ENCODE measurements at regions not wholly inside any gene's neighbourhood (a gene's known extent, or its start where the extent isn't known, plus 50 kb on each side); places are given as distances from the start of the nearest gene placed in this dataset.
"Not testable (repeated sequence)": the region's sequence is repeated elsewhere in the genome, so short reads cannot be mapped to it uniquely, and the experiment has no call there.

DNA sequence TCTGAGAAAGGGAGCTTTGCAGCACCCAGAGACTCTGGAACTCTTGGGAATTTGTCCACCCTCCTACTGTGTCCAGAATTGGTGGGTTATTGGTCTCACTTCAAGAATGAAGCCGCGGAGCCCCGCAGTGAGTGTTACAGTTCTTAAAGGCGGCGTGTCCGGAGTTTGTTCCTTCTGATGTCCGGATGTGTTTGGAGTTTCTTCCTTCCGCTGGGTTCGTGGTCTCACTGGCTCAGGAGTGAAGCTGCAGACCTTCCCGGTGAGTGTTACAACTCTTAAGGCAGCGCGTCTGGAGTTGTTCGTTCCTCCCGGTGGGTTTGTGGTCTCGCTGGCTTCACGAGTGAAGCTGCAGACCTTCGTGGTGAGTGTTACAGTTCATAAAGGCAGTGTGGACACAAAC, 824.7 kb downstream of the LRRTM4 start:
- not testable (repeated sequence) for DNase-seq (ENCODE audit: extremely low read depth, low read depth)

GRCh38 chr2:76692908-76693307, 829.3 kb downstream of the LRRTM4 start:
- no peak for DNase-seq (ENCODE audit: extremely low read depth, low read depth)
- TF ChIP-seq CTCF (IDR thresholded peaks at IDR 0.05; ENCODE audit: low read depth, low read length) = no peak

DNA sequence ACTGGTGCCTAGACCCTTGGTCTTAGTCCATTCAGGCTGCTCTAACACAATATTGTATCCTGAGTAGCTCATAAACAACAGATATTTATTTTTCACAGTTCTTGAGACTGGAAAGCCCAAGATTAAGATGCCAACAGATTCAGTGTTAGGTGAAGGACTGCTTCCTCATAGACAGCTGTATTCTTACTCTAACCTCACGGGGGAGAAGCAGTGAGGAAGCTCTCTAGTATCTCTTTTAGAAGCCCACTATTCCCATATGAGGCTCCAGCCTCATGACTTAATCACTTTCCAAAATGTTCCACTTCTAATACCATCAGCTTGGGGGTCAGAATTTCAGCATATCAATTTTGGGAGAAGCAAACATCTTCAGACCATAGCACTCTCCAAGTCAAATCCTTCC, 833.4 kb downstream of the LRRTM4 start:
- DNase-seq (ENCODE audit: extremely low read depth, low read depth) = no peak

GRCh38 chr2:76687923-76688322, 834.3 kb downstream of the LRRTM4 start:
- no peak for DNase-seq (ENCODE audit: extremely low read depth, low read depth)
- TF ChIP-seq CTCF (IDR thresholded peaks at IDR 0.05; ENCODE audit: low read depth, low read length) = no peak

More for the DNA sequence above, 833.4 kb downstream of the LRRTM4 start:
- TF ChIP-seq CTCF (IDR thresholded peaks at IDR 0.05; ENCODE audit: low read depth, low read length) = no peak

DNA sequence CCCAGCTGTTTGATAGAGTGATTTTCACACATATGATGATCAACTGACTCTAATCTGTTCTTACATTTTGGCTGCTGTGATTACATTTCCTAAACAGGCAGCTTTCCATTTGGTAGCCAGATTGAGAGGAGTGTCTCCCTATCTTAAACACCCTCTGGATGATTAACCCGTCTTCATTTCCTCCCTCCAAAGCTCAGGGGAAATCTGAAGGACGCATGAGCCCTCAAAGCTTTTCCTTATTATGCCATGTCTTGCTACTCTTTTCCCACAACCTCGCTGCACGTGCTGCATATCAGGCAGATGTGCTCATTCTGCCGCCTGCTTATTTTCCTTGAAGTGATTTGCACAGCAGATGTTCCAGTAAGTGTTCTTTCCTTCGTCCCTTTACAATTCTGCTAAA, 837.4 kb downstream of the LRRTM4 start:
- DNase-seq (ENCODE audit: extremely low read depth, low read depth) = no peak
- TF ChIP-seq CTCF (IDR thresholded peaks at IDR 0.05; ENCODE audit: low read depth, low read length) = no peak

- no peak for TF ChIP-seq CTCF (IDR thresholded peaks at IDR 0.05; ENCODE audit: low read depth, low read length)
- DNase-seq (ENCODE audit: extremely low read depth, low read depth) = no peak
Observed at GRCh38 chr2:76679025-76679396, 843.2 kb downstream of the LRRTM4 start.

DNA sequence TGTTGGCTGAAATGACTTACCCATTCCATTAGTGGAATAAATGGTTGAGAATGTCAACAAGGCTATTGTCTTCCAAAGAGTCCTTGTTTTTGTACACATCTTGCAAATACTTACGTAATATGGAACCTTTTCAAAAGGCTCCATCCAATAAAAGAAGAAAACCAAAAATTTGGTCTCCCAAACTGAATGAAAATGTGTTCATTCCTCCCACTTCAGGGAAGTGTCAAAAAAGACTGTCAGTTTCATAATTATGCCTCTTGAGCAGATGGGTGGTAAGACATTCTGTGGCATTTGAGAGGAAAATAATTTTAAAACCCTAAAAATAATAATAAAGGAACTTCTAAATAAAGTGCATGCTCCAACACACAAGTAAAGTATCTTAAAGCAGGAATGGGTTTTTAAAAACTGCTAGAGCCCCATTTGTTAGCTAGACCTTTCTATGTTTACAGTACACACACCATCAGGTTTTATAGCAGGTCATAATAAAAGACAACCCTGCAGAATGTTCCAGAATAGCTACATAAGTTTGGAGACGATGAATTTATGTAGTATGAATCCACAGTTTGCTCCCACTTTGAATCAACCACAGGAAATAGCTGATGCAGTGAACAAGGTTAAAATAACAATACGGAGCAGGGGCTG, 843.7 kb downstream of the LRRTM4 start:
- no peak for TF ChIP-seq CTCF (IDR thresholded peaks at IDR 0.05; ENCODE audit: low read depth, low read length)
- no peak for DNase-seq (ENCODE audit: extremely low read depth, low read depth)

- TF ChIP-seq CTCF (IDR thresholded peaks at IDR 0.05; ENCODE audit: low read depth, low read length) = no peak
- DNase-seq (ENCODE audit: extremely low read depth, low read depth) = no peak
Observed at GRCh38 chr2:76675212-76675611, 847.0 kb downstream of the LRRTM4 start.
